Calu3 (cell line): ENCODE measurements at regions not wholly inside any gene's neighbourhood (a gene's known extent, or its start where the extent isn't known, plus 50 kb on each side); places are given as distances from the start of the nearest gene placed in this dataset.

Experiments used
- BruUV-seq: library from RNA; stranded (reverse); fragments of 400-500 nt; replicated peaks from 2 replicates; lab custom pipeline; 2021; lab: Mats Ljungman, UMichigan
- CTCF ChIA-PET: fragments of 300-600 bp; sonication (Branson Sonifier 250); formaldehyde crosslinking; loops from one replicate; lab custom pipeline; 2022; ENCODE audit warnings: antibody characterized with exemption; lab: Charles Lee
- DNase-seq: peaks from one replicate; pipeline ENCODE4 v3.0.0; 2022
- H3K27ac Mint-ChIP-seq: one replicate; pipeline ENCODE4 v1.8.0; 2022; ENCODE audit warnings: mixed read lengths; ENCODE audit not compliant: unreplicated experiment
- H3K27me3 Mint-ChIP-seq: one replicate; pipeline ENCODE4 v1.8.0; 2022; ENCODE audit warnings: mixed read lengths; ENCODE audit not compliant: unreplicated experiment
- H3K36me3 Mint-ChIP-seq: one replicate; pipeline ENCODE4 v1.8.0; 2022; ENCODE audit warnings: mild to moderate bottlenecking, moderate library complexity, mixed read lengths; ENCODE audit not compliant: insufficient read depth, unreplicated experiment
- H3K4me1 Mint-ChIP-seq: one replicate; pipeline ENCODE4 v1.8.0; 2022; ENCODE audit warnings: mild to moderate bottlenecking, low read depth, mixed read lengths; ENCODE audit not compliant: unreplicated experiment
- H3K4me3 Mint-ChIP-seq: one replicate; pipeline ENCODE4 v1.8.0; 2022; ENCODE audit warnings: mild to moderate bottlenecking, low read depth, moderate library complexity, mixed read lengths; ENCODE audit not compliant: unreplicated experiment
- H3K9me3 Mint-ChIP-seq: one replicate; pipeline ENCODE4 v1.8.0; 2022; ENCODE audit warnings: low read depth, mixed read lengths; ENCODE audit not compliant: unreplicated experiment
- intact Hi-C: fragments of 100-400 bp; cut with micrococcal nuclease; formaldehyde crosslinking; loops from one replicate; pipeline ENCODE4 v1.10.0; 2022; ENCODE audit not compliant: unreplicated experiment
- TF ChIP-seq, protein P1 (sequence below): fragments of 200-600 bp; IDR thresholded peaks from one replicate; pipeline ENCODE4 v1.8.0; 2022; ENCODE audit warnings: antibody characterized with exemption; ENCODE audit not compliant: unreplicated experiment

DNA sequence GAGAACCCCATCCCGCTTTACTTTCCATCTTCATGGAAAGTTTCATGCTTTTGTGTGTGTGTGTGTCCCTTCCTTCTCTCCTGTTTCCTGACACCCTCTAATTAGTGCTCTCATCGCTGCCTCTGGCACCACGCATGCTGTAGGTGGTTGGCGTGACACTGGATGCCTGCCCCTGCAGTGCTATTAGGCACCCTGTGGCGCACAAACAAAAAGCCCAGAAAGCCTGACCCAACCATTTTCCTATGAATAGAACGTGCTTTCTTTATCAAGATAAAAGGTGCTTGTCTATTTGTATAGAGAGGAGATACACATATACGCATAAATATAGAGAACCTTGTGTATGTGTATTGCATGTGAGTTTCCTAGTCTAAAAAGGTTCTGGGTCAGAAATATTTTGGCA, 120.8 kb upstream of the CDCA7L start:
- Mint-ChIP-seq H3K27ac (no peak overlapping the region), H3K9me3 (no peaks in the 10 kb centered on the region), H3K4me1 (no peaks in the 10 kb centered on the region), H3K36me3 (no peaks in the 10 kb centered on the region), H3K4me3 (no peak overlapping the region), H3K27me3 (peaks cover 10% of the 10 kb centered on the region)
- CTCF ChIA-PET: no interaction called here
- intact Hi-C loops: no loop called here
- TF ChIP-seq, protein P1, sequence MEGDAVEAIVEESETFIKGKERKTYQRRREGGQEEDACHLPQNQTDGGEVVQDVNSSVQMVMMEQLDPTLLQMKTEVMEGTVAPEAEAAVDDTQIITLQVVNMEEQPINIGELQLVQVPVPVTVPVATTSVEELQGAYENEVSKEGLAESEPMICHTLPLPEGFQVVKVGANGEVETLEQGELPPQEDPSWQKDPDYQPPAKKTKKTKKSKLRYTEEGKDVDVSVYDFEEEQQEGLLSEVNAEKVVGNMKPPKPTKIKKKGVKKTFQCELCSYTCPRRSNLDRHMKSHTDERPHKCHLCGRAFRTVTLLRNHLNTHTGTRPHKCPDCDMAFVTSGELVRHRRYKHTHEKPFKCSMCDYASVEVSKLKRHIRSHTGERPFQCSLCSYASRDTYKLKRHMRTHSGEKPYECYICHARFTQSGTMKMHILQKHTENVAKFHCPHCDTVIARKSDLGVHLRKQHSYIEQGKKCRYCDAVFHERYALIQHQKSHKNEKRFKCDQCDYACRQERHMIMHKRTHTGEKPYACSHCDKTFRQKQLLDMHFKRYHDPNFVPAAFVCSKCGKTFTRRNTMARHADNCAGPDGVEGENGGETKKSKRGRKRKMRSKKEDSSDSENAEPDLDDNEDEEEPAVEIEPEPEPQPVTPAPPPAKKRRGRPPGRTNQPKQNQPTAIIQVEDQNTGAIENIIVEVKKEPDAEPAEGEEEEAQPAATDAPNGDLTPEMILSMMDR: no peak
- BruUV-seq: no TSS peak
- no peak for DNase-seq

DNA sequence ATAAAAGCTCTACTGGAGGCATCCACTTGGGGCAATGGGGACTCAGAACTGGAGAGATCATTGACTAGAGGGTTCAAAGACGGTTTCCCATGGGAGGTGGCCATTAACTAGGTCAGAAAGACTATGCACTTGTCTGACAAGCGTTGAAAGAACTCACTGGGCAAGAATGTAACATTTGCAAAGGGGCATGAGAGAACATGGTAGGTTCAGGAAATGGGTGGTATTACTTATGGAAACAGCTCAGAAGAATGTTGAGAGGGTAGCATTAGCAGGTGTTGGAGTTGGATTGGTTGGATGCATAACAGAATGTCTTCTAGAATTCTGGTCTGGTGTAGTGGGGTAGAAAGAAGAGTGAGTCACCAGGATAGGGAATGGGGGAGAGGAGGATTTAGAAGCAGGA, 119.1 kb upstream of the CDCA7L start:
- Mint-ChIP-seq H3K4me3 (no peak overlapping the region), H3K27ac (no peak overlapping the region), H3K9me3 (no peaks in the 10 kb centered on the region), H3K27me3 (peaks cover 24% of the 10 kb centered on the region), H3K4me1 (no peaks in the 10 kb centered on the region), H3K36me3 (no peaks in the 10 kb centered on the region)
- no TSS peak for BruUV-seq
- TF ChIP-seq, protein P1: no peak
- no peak for DNase-seq
- CTCF ChIA-PET: interaction anchor here (0.8 kb wide), 1 partner anchor 14 kb away, joined by 3 read pairs; no protein-coding TSS in a partner anchor
- intact Hi-C loops: no loop called here

DNA sequence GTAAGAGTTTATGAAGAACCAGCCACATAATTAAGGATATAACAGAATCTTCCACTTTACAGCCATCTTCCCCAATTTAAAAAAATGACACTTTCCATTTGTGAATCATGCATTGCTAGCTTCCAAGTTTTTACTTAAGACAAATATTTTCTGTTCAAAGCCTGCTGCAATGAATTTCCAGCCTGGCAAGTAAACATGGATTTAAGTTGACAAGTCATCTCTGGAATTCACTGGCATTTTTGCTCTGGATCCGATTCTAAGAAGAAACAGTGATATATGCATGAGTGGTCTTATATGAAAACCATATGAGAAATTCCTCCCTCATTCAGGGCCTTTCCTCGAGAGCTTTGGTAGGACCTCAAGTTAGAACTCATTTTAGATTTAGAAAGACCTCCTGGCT, 116.1 kb upstream of the CDCA7L start:
- Mint-ChIP-seq H3K9me3 (no peaks in the 10 kb centered on the region), H3K4me3 (no peak overlapping the region), H3K36me3 (no peaks in the 10 kb centered on the region), H3K4me1 (no peaks in the 10 kb centered on the region), H3K27me3 (peaks cover 54% of the 10 kb centered on the region), H3K27ac (no peak overlapping the region)
- TF ChIP-seq, protein P1: no peak
- intact Hi-C loops: no loop called here
- no peak for DNase-seq
- CTCF ChIA-PET: no interaction called here
- BruUV-seq: no TSS peak

DNA sequence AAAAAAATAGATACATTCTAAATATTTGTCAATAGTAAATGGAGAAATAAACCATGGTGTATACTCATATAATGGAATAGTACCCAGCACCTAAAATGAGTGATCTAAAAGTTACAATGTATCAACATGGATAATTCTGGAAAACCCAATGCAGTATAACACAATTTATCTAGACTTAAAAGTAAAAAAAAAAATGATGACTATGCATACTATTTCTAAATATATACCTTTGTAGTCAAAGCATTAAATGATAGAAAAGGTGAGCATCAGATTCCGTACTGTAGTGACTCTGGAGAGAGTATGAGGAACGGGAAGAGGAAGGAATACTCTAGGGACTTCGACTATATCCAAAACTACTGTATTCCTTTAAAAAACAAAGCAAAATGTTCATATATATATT, 115.2 kb upstream of the CDCA7L start:
- CTCF ChIA-PET: no interaction called here
- Mint-ChIP-seq H3K27ac (no peak overlapping the region), H3K4me3 (no peak overlapping the region), H3K4me1 (no peaks in the 10 kb centered on the region), H3K9me3 (no peaks in the 10 kb centered on the region), H3K27me3 (peaks cover 63% of the 10 kb centered on the region), H3K36me3 (no peaks in the 10 kb centered on the region)
- TF ChIP-seq, protein P1: no peak
- intact Hi-C loops: no loop called here
- no TSS peak for BruUV-seq
- no peak for DNase-seq

DNA sequence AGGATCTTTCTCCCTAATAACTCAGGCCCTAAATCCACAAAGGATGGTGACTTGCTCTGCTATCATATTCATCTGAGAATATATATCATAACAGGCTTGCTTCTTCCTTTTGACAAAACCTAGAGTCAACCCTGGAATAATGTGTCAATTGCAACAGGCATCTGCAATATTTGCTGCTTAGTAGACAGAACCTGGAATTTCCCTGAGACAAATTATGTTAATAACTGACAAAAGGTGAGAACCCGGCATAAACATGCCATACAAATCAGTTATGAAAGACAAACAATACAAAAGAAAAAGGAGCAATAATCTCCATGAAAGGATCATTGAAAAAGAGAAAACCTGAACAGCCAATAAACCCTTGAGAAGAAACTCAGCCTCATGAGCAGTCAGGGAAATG, 114.5 kb upstream of the CDCA7L start:
- Mint-ChIP-seq H3K27ac (no peak overlapping the region), H3K4me3 (no peak overlapping the region), H3K4me1 (no peaks in the 10 kb centered on the region), H3K36me3 (no peaks in the 10 kb centered on the region), H3K27me3 (peaks cover 70% of the 10 kb centered on the region), H3K9me3 (no peaks in the 10 kb centered on the region)
- intact Hi-C loops: no loop called here
- TF ChIP-seq, protein P1: no peak
- no TSS peak for BruUV-seq
- CTCF ChIA-PET: no interaction called here
- no peak for DNase-seq
